Fibroblast of lung (primary cell): ENCODE measurements at regions not wholly inside any gene's neighbourhood (a gene's known extent, or its start where the extent isn't known, plus 50 kb on each side); places are given as distances from the start of the nearest gene placed in this dataset.

ENCODE experiments used
- EZH2 ChIP-seq: IDR thresholded peaks from 2 replicates; pipeline ENCODE4 v1.5.1; 2012; ENCODE audit warnings: low read length, control low read depth, mild to moderate bottlenecking; ENCODE audit errors: missing control alignments
- TF ChIP-seq, protein P1 (sequence below), 2 donors: IDR thresholded peaks in 1 of 2; conservative IDR thresholded peaks in 1 of 2; 1 replicate in 1 of 2; 2 replicates in 1 of 2; pipeline ENCODE4 v1.5.1; 2011 to 2012; ENCODE audit warnings: low read length in 2 of 2, control low read depth in 1 of 2, inconsistent platforms in 1 of 2, low read depth in 1 of 2, mild to moderate bottlenecking in 1 of 2

- TF ChIP-seq, protein P1, sequence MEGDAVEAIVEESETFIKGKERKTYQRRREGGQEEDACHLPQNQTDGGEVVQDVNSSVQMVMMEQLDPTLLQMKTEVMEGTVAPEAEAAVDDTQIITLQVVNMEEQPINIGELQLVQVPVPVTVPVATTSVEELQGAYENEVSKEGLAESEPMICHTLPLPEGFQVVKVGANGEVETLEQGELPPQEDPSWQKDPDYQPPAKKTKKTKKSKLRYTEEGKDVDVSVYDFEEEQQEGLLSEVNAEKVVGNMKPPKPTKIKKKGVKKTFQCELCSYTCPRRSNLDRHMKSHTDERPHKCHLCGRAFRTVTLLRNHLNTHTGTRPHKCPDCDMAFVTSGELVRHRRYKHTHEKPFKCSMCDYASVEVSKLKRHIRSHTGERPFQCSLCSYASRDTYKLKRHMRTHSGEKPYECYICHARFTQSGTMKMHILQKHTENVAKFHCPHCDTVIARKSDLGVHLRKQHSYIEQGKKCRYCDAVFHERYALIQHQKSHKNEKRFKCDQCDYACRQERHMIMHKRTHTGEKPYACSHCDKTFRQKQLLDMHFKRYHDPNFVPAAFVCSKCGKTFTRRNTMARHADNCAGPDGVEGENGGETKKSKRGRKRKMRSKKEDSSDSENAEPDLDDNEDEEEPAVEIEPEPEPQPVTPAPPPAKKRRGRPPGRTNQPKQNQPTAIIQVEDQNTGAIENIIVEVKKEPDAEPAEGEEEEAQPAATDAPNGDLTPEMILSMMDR (conservative IDR thresholded peaks at IDR 0.05 in 1 of 2, IDR thresholded peaks at IDR 0.05 in 1 of 2; ENCODE audit: low read depth in 1 of 2, low read length in 2 of 2) = no peak
- TF ChIP-seq EZH2 = no peak
These were observed 187.5 kb downstream of the MOXD1 start for GRCh38 chr6:132213732-132214131.
